GM13977 (cell line): ENCODE measurements at regions not wholly inside any gene's neighbourhood (a gene's known extent, or its start where the extent isn't known, plus 50 kb on each side); places are given as distances from the start of the nearest gene placed in this dataset.

Experiments
- DNase-seq: peaks from one replicate; pipeline ENCODE4 v3.0.0; 2012; ENCODE audit warnings: low spot score
- in situ Hi-C: fragments of 300-500 bp; cut with MboI; formaldehyde crosslinking; loops from one replicate; pipeline ENCODE4 v1.12.0; 2022; ENCODE audit warnings: low sequenced_read_pairs, low pct_unique_long_range_greater_than_20kb, mixed read lengths, inconsistent platforms; ENCODE audit not compliant: unreplicated experiment
- TF ChIP-seq, protein P1 (sequence below): IDR thresholded peaks from 2 replicates; pipeline ENCODE4 v1.5.1; 2012; ENCODE audit warnings: mild to moderate bottlenecking, control low read depth; ENCODE audit not compliant: insufficient read depth; ENCODE audit errors: extremely low read depth, missing control alignments

DNA sequence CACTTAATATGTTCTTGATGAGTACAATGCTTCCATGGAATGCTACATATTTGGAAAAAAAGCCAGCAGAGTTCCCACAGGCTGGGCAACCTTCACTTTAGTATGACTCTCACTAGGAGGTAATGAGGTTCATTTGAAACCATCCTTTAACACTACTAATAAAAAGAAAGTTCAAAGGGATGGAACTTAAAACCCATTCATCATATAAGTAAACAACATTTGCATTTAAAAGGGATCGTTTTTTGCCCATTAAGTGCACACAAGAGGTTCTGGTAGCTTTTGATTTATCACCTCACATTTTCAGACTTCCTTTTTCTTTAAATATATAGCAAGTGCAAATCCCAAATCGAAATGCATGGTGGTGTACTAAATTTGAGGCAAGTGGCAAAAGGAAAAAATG is 270.8 kb upstream of the DCC start:
- TF ChIP-seq, protein P1, sequence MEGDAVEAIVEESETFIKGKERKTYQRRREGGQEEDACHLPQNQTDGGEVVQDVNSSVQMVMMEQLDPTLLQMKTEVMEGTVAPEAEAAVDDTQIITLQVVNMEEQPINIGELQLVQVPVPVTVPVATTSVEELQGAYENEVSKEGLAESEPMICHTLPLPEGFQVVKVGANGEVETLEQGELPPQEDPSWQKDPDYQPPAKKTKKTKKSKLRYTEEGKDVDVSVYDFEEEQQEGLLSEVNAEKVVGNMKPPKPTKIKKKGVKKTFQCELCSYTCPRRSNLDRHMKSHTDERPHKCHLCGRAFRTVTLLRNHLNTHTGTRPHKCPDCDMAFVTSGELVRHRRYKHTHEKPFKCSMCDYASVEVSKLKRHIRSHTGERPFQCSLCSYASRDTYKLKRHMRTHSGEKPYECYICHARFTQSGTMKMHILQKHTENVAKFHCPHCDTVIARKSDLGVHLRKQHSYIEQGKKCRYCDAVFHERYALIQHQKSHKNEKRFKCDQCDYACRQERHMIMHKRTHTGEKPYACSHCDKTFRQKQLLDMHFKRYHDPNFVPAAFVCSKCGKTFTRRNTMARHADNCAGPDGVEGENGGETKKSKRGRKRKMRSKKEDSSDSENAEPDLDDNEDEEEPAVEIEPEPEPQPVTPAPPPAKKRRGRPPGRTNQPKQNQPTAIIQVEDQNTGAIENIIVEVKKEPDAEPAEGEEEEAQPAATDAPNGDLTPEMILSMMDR: no peak
- in situ Hi-C loops: no loop called here
- DNase-seq: no peak

DNA sequence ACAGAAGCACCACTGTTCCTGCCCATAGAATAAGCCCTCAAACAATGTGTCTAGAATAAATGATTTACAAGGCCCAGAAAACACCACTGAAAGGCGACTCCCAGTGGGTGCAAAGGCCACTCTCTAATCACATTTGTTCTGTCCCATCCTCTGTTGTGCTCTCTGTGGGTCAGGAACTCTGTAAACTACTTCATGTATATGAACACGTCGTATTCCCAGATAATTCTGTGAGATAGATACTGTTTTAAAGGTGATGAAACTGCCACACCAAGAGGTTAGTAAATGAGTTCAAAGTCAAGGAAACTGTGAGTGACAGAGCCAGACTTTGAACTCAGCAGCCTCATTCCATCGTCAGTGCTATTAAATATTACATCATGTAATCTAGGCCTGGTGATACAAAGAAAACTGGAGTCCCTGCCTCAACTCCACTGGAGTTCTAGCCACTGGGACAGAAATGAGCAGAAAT is 269.7 kb upstream of the DCC start:
- no peak for DNase-seq
- TF ChIP-seq, protein P1: no peak
- in situ Hi-C loops: no loop called here

DNA sequence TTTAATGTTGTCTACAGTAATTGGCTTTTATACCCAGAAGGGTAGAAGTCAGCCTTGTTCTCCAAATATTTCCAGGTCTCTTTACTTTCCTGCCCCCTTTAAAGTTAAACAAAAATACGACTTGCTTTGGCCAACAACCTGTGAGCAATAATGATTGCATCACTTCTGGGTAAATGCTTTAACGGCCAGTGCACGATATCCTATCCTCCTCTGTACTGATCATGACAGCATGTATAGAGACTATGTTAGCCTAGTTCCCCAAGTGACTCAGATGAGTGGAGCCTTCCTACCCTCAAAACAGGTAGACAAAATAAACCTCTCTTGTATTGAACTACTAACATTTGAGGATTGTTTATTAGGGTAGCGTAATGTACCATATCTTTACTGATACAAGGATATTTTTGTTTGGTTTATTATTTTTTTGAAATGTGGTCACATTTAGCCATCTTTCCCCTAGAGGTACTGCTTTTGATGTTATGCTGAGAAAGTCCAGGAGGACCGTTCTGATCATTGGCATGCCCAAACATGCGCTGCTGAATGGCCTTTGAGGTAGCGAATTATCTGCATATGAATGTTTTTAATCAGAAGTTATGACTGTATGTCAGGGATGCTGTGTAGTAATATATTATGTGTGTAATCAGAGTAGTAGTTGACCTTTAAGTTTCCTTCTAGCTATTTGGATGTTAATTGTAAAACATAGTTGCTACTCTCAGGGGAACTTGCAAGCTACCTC is 262.6 kb upstream of the DCC start:
- no peak for DNase-seq
- in situ Hi-C loops: no loop called here
- TF ChIP-seq, protein P1: no peak

DNA sequence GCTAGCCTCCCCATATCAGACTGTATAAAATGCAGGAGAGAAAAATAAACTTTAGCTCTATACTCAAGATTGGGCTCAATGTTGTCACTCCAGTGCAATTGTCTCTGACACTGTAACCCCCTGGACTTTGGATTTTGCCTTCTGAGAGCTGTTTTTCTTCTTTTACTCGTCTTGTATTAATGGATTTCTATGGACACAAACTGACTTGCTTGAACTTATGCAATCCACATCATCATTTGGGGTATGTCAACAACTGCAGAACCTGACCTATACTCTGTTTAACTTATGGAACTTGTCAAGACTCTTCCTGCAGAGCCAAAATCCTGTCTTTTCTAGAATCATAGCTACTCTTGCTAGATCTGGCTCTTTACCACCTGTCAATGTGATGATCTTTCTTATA is 257.8 kb upstream of the DCC start:
- no peak for DNase-seq
- in situ Hi-C loops: no loop called here
- TF ChIP-seq, protein P1: no peak

DNA sequence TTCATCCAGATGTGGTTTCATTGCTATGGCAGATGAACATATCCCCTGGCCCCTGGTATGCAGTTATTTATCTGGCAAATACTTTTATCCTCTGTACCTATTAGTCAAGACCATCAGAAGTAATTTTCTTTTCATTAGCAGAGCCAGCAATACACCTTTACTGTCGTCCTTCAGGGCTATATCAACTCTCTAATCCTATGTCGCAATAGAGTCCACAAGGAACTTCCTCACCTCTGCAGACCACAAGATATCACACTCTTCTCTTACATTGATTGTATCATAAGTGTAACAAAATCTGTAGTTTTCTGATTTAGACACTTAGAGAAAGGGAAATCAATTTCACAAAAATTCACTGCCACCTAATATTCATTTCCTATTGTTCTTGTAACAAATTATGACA is 252.9 kb upstream of the DCC start:
- in situ Hi-C loops: no loop called here
- TF ChIP-seq, protein P1: no peak

DNA sequence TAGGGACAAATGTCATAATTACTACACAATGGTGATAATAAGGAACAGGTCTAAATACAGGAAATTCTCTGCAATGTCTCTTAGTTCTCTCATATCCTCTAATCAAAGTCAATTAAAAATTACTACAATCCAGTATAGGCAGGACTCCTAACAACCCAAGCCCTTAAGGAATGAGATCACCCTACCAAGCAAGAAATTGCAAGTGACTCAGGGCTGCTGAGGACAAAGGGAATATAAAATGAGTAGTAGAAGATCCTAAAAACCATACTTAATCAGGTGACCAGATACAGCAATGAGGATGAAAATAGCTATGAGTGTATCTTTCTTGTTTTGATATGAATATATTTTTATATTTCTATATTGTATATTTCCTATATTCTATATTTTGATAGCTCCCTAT is 250.0 kb upstream of the DCC start:
- no peak for DNase-seq
- in situ Hi-C loops: no loop called here
- TF ChIP-seq, protein P1: no peak

More for the DNA sequence above, 252.9 kb upstream of the DCC start:
- no peak for DNase-seq
